ENCODE measurements at regions not wholly inside any gene's neighbourhood (a gene's known extent, or its start where the extent isn't known, plus 50 kb on each side); places are given as distances from the start of the nearest gene placed in this dataset.

DNA sequence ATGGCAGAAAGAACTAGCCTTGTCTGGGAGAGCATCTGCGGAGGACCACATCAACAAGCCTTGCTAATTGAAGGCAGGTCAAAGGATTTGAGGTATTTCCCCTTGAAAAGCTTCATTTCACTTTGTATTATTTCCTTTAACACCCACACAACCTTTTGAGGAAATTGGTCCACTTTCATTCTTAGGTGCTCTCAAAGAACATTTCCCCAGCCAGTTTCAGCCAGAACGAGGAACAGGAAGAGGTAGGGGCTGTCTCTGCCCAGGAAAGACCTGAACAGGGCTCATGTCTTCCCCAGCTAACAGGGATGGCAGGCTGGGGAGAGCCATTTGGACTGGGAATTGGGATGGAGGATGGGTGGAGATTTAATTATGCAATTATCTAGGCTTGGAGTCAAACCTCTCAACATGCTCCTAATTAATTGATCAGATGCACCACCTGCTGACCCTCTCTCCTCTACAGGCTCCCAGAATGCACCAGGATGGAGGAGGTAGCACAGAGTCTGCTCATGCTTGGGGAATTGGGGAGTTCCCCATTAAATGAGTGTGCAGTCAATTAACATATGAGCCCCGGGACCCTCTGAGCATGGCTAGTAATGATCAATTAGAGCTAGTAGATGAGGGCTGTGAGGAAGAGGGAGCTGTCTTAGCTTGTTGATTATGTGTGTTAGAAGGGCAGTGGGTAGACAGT is 84.6 kb downstream of the GP2 start:
- H3K27ac ChIP-seq (ENCODE audit: extremely low read length, insufficient read depth, low read length): no peak overlapping the region
- CTCF ChIA-PET (ENCODE audit: low intra/inter-chr PET ratio, low total read pairs): no interaction called here
- TF ChIP-seq CENPX (CRISPR knock-in tag; IDR thresholded peaks at IDR 0.05): no peak
- TF ChIP-seq ZNF34 (CRISPR knock-in tag; IDR thresholded peaks at IDR 0.05; ENCODE audit: borderline replicate concordance): no peak
- TF ChIP-seq, protein P1, sequence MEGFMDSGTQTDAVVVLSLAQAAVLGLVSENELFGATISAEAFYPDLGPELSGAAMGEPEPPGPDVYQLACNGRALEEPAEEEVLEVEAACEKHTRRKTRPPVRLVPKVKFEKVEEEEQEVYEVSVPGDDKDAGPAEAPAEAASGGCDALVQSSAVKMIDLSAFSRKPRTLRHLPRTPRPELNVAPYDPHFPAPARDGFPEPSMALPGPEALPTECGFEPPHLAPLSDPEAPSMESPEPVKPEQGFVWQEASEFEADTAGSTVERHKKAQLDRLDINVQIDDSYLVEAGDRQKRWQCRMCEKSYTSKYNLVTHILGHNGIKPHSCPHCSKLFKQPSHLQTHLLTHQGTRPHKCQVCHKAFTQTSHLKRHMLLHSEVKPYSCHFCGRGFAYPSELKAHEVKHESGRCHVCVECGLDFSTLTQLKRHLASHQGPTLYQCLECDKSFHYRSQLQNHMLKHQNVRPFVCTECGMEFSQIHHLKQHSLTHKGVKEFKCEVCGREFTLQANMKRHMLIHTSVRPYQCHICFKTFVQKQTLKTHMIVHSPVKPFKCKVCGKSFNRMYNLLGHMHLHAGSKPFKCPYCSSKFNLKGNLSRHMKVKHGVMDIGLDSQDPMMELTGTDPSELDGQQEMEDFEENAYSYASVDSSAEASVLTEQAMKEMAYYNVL (CRISPR knock-in tag; IDR thresholded peaks at IDR 0.05; ENCODE audit: borderline replicate concordance): no peak
- TF ChIP-seq ISX (CRISPR knock-in tag; conservative IDR thresholded peaks at IDR 0.05): no peak
- no peak for TF ChIP-seq ARNT (IDR thresholded peaks at IDR 0.05)
- no peak for TF ChIP-seq ZIK1 (CRISPR knock-in tag; IDR thresholded peaks at IDR 0.05; ENCODE audit: borderline replicate concordance, low read depth)
- no peak for TF ChIP-seq TOE1 (CRISPR knock-in tag; IDR thresholded peaks at IDR 0.05)
- no peak for TF ChIP-seq TRIM24 (CRISPR knock-in tag; IDR thresholded peaks at IDR 0.05)
- TF ChIP-seq, protein P2, sequence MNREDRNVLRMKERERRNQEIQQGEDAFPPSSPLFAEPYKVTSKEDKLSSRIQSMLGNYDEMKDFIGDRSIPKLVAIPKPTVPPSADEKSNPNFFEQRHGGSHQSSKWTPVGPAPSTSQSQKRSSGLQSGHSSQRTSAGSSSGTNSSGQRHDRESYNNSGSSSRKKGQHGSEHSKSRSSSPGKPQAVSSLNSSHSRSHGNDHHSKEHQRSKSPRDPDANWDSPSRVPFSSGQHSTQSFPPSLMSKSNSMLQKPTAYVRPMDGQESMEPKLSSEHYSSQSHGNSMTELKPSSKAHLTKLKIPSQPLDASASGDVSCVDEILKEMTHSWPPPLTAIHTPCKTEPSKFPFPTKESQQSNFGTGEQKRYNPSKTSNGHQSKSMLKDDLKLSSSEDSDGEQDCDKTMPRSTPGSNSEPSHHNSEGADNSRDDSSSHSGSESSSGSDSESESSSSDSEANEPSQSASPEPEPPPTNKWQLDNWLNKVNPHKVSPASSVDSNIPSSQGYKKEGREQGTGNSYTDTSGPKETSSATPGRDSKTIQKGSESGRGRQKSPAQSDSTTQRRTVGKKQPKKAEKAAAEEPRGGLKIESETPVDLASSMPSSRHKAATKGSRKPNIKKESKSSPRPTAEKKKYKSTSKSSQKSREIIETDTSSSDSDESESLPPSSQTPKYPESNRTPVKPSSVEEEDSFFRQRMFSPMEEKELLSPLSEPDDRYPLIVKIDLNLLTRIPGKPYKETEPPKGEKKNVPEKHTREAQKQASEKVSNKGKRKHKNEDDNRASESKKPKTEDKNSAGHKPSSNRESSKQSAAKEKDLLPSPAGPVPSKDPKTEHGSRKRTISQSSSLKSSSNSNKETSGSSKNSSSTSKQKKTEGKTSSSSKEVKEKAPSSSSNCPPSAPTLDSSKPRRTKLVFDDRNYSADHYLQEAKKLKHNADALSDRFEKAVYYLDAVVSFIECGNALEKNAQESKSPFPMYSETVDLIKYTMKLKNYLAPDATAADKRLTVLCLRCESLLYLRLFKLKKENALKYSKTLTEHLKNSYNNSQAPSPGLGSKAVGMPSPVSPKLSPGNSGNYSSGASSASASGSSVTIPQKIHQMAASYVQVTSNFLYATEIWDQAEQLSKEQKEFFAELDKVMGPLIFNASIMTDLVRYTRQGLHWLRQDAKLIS (CRISPR knock-in tag; IDR thresholded peaks at IDR 0.05): no peak
- no peak for TF ChIP-seq ZSCAN9 (CRISPR knock-in tag; IDR thresholded peaks at IDR 0.05; ENCODE audit: borderline replicate concordance)
- TF ChIP-seq ATM (IDR thresholded peaks at IDR 0.05; ENCODE audit: borderline replicate concordance): no peak
- TF ChIP-seq, protein P3, sequence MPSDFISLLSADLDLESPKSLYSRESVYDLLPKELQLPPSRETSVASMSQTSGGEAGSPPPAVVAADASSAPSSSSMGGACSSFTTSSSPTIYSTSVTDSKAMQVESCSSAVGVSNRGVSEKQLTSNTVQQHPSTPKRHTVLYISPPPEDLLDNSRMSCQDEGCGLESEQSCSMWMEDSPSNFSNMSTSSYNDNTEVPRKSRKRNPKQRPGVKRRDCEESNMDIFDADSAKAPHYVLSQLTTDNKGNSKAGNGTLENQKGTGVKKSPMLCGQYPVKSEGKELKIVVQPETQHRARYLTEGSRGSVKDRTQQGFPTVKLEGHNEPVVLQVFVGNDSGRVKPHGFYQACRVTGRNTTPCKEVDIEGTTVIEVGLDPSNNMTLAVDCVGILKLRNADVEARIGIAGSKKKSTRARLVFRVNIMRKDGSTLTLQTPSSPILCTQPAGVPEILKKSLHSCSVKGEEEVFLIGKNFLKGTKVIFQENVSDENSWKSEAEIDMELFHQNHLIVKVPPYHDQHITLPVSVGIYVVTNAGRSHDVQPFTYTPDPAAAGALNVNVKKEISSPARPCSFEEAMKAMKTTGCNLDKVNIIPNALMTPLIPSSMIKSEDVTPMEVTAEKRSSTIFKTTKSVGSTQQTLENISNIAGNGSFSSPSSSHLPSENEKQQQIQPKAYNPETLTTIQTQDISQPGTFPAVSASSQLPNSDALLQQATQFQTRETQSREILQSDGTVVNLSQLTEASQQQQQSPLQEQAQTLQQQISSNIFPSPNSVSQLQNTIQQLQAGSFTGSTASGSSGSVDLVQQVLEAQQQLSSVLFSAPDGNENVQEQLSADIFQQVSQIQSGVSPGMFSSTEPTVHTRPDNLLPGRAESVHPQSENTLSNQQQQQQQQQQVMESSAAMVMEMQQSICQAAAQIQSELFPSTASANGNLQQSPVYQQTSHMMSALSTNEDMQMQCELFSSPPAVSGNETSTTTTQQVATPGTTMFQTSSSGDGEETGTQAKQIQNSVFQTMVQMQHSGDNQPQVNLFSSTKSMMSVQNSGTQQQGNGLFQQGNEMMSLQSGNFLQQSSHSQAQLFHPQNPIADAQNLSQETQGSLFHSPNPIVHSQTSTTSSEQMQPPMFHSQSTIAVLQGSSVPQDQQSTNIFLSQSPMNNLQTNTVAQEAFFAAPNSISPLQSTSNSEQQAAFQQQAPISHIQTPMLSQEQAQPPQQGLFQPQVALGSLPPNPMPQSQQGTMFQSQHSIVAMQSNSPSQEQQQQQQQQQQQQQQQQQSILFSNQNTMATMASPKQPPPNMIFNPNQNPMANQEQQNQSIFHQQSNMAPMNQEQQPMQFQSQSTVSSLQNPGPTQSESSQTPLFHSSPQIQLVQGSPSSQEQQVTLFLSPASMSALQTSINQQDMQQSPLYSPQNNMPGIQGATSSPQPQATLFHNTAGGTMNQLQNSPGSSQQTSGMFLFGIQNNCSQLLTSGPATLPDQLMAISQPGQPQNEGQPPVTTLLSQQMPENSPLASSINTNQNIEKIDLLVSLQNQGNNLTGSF (CRISPR knock-in tag; IDR thresholded peaks at IDR 0.05): no peak
- TF ChIP-seq HNRNPK (IDR thresholded peaks at IDR 0.05; ENCODE audit: low read depth, low read length, poor library complexity, severe bottlenecking): no peak

More for the DNA sequence above, 84.6 kb downstream of the GP2 start:
- no peaks in the 10 kb centered on the region for H4K20me1 ChIP-seq (ENCODE audit: insufficient read depth, low read length)
- no TSS peak for BruUV-seq (replicated peaks)
- in situ Hi-C loops (cut with HindIII; ENCODE audit: extremely low pct_ligation_motif_present, low pct_unique_long_range_greater_than_20kb) (no loop called here), intact Hi-C loops (cut with micrococcal nuclease; ENCODE audit: unreplicated experiment) (no loop called here)
- H3K4me3 ChIP-seq (replicated peaks in 1 of 3; ENCODE audit: insufficient read depth in 1 of 3, low read depth in 2 of 3, low read length in 3 of 3): no peak overlapping the region
- FAIRE-seq (no peak), DNase-seq (ENCODE audit: low spot score) (no peak), ATAC-seq (no peak)
- no peaks in the 10 kb centered on the region for H3K9me3 ChIP-seq (ENCODE audit: low read length)
- no peaks in the 10 kb centered on the region for H3K4me1 ChIP-seq (ENCODE audit: insufficient read depth, low read length)
- H2AFZ ChIP-seq (ENCODE audit: low read length): no peak overlapping the region
- H3K9ac ChIP-seq (ENCODE audit: insufficient read depth, low read depth, low read length): no peak overlapping the region
- H3K4me2 ChIP-seq (ENCODE audit: low read depth, low read length): no peak overlapping the region
- POLR2A ChIA-PET: no interaction called here
- 0% methylated on average over 3 of the region's 3 CpGs for WGBS (ENCODE audit: low lambda C conversion rate)
- no peaks in the 10 kb centered on the region for H3K36me3 ChIP-seq (replicated peaks in 1 of 2; ENCODE audit: control insufficient read depth in 1 of 2, insufficient read depth in 2 of 2, low read length in 2 of 2)
- H3K27me3 ChIP-seq (ENCODE audit: control insufficient read depth in 1 of 2, insufficient read depth in 2 of 2, low read length in 2 of 2): no peaks in the 10 kb centered on the region; a peak in 1 of 5 replicates
- H3K79me2 ChIP-seq (ENCODE audit: insufficient read depth, low read length): no peaks in the 10 kb centered on the region
